ENCODE measurements at regions not wholly inside any gene's neighbourhood (a gene's known extent, or its start where the extent isn't known, plus 50 kb on each side); places are given as distances from the start of the nearest gene placed in this dataset.

DNA sequence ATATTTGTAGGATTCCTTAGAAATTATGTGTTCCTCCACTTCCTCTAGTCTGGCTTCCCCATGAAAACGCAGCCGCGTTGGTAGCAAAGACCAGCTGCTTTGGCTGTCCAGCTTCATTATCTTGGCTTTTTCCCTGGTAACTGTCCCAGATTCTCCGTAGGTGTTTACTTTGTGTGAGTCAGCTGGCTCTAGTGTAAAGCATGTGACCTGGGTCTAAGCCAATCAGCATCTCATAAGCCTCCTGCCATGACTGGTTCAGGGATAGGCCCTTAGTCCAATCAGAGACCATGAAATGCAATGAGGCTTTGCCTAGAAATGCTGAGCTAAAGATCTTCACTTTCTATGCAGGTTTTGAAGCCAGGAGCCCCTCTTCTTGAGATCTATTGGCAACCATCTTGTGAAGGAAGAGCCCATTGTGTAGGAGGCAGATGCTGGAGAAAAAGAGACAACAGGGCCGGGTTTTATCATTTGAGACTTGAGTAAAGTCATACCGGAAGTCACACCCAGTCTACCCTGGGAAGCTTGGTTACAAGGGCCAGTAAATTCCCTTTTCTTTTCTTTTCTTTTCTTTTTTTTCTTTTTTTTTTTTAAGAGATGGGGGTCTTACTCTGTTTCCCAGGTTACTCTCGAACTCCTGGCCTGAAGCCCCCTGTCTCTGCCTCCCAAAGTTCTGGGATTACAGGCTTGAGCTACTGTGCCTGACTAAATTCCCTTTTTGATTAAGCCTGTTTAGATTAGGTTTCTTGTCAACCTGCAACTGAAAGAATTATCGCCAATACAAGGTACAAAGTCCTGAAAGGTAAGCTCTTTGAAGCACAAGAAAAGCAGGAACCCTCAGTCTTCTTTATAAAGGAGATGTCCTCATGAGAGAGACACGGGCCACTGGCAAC, 256.5 kb upstream of the RREB1 start:
- TF ChIP-seq, protein P1, sequence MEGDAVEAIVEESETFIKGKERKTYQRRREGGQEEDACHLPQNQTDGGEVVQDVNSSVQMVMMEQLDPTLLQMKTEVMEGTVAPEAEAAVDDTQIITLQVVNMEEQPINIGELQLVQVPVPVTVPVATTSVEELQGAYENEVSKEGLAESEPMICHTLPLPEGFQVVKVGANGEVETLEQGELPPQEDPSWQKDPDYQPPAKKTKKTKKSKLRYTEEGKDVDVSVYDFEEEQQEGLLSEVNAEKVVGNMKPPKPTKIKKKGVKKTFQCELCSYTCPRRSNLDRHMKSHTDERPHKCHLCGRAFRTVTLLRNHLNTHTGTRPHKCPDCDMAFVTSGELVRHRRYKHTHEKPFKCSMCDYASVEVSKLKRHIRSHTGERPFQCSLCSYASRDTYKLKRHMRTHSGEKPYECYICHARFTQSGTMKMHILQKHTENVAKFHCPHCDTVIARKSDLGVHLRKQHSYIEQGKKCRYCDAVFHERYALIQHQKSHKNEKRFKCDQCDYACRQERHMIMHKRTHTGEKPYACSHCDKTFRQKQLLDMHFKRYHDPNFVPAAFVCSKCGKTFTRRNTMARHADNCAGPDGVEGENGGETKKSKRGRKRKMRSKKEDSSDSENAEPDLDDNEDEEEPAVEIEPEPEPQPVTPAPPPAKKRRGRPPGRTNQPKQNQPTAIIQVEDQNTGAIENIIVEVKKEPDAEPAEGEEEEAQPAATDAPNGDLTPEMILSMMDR (IDR thresholded peaks at IDR 0.05 in 8 of 11, conservative IDR thresholded peaks at IDR 0.05 in 3 of 11), result no peak
- TF ChIP-seq POLR2A (IDR thresholded peaks at IDR 0.05), result no peak
